SK-N-SH treated with all-trans-retinoic acid at 6 μM for 48 hours (cell line): ENCODE measurements at regions not wholly inside any gene's neighbourhood (a gene's known extent, or its start where the extent isn't known, plus 50 kb on each side); places are given as distances from the start of the nearest gene placed in this dataset.

Experiments
- ATAC-seq: fragments of 200-7000 bp; cut with Tn5 transposase; 3 replicates; pipeline ENCODE4 v1.9.1; 2020; ENCODE audit warnings: mild to moderate bottlenecking, moderate library complexity
- BACH2 ChIP-seq: fragments of 250-450 bp; sonication (Bioruptor Pico); IDR thresholded peaks from 2 replicates; pipeline ENCODE4 v1.9.0; 2021; ENCODE audit warnings: mild to moderate bottlenecking, borderline replicate concordance
- CSDC2 ChIP-seq: fragments of 250-450 bp; sonication (Bioruptor Pico); IDR thresholded peaks from 2 replicates; pipeline ENCODE4 v1.5.0; 2020; ENCODE audit warnings: mild to moderate bottlenecking, moderate library complexity
- ESRRG ChIP-seq: fragments of 250-450 bp; sonication (Bioruptor Pico); IDR thresholded peaks from 2 replicates; pipeline ENCODE4 v1.6.1; 2021; ENCODE audit warnings: mild to moderate bottlenecking
- GLIS3 ChIP-seq: fragments of 250-450 bp; sonication (Bioruptor Pico); IDR thresholded peaks from 2 replicates; pipeline ENCODE4 v1.5.0; 2020; ENCODE audit warnings: mild to moderate bottlenecking, moderate library complexity
- ISL1 ChIP-seq: fragments of 250-450 bp; sonication (Bioruptor Pico); IDR thresholded peaks from 2 replicates; pipeline ENCODE4 v2.1.2; 2022; ENCODE audit warnings: mild to moderate bottlenecking, moderate library complexity
- OSR1 ChIP-seq: fragments of 250-450 bp; sonication (Bioruptor Pico); IDR thresholded peaks from 2 replicates; pipeline ENCODE4 v1.8.0; 2022; ENCODE audit warnings: moderate library complexity, mild to moderate bottlenecking, inconsistent platforms
- PPARA ChIP-seq: fragments of 250-450 bp; sonication (Bioruptor Pico); IDR thresholded peaks from 2 replicates; pipeline ENCODE4 v1.5.0; 2020; ENCODE audit warnings: mild to moderate bottlenecking, borderline replicate concordance
- RARB ChIP-seq: fragments of 250-450 bp; sonication (Bioruptor Pico); IDR thresholded peaks from 2 replicates; pipeline ENCODE4 v1.8.0; 2021; ENCODE audit warnings: mild to moderate bottlenecking, moderate library complexity
- SNAI2 ChIP-seq: fragments of 250-450 bp; sonication (Bioruptor Pico); IDR thresholded peaks from 2 replicates; pipeline ENCODE4 v1.5.0; 2020; ENCODE audit warnings: mild to moderate bottlenecking, moderate library complexity
- TCF4 ChIP-seq: fragments of 250-450 bp; sonication (Bioruptor Pico); IDR thresholded peaks from 2 replicates; pipeline ENCODE4 v1.8.0; 2021; ENCODE audit warnings: mild to moderate bottlenecking, moderate library complexity, borderline replicate concordance
- TOX ChIP-seq: fragments of 250-450 bp; sonication (Bioruptor Pico); IDR thresholded peaks from 2 replicates; pipeline ENCODE4 v1.8.0; 2021; ENCODE audit warnings: mild to moderate bottlenecking, moderate library complexity, borderline replicate concordance
- ZC3H10 ChIP-seq: fragments of 250-450 bp; sonication (Bioruptor Pico); IDR thresholded peaks from 2 replicates; pipeline ENCODE4 v1.5.1; 2021; ENCODE audit warnings: mild to moderate bottlenecking, moderate library complexity
- ZFP3 ChIP-seq: fragments of 250-450 bp; sonication (Bioruptor Pico); IDR thresholded peaks from 2 replicates; pipeline ENCODE4 v1.5.0; 2020; ENCODE audit warnings: mild to moderate bottlenecking, moderate library complexity
- ZNF565 ChIP-seq: fragments of 450-650 bp; formaldehyde crosslinking; conservative IDR thresholded peaks from 2 replicates; pipeline ENCODE4 v1.5.0; 2020; ENCODE audit warnings: low read depth, mild to moderate bottlenecking, moderate library complexity
- ZNF70 ChIP-seq: fragments of 450-650 bp; formaldehyde crosslinking; IDR thresholded peaks from 2 replicates; pipeline ENCODE4 v1.5.0; 2020; ENCODE audit warnings: mild to moderate bottlenecking, moderate library complexity
- ZNF8 ChIP-seq: fragments of 450-650 bp; formaldehyde crosslinking; IDR thresholded peaks from 2 replicates; pipeline ENCODE4 v1.5.0; 2020; ENCODE audit warnings: mild to moderate bottlenecking, moderate library complexity
- TF ChIP-seq, protein P1 (sequence below): fragments of 250-450 bp; sonication (Bioruptor Pico); IDR thresholded peaks from 2 replicates; pipeline ENCODE4 v1.5.1; 2020; ENCODE audit warnings: low read depth, mild to moderate bottlenecking, moderate library complexity
- TF ChIP-seq, protein P2 (sequence below): fragments of 250-450 bp; sonication (Bioruptor Pico); IDR thresholded peaks from 2 replicates; pipeline ENCODE4 v1.5.0; 2020; ENCODE audit warnings: mild to moderate bottlenecking, moderate library complexity
- TF ChIP-seq, protein P3 (sequence below): fragments of 250-450 bp; sonication (Bioruptor Pico); IDR thresholded peaks from 2 replicates; pipeline ENCODE4 v1.8.0; 2020; ENCODE audit warnings: mild to moderate bottlenecking, moderate library complexity, borderline replicate concordance
- TF ChIP-seq, protein P4 (sequence below): fragments of 250-450 bp; sonication (Bioruptor Pico); IDR thresholded peaks from 2 replicates; pipeline ENCODE4 v1.8.0; 2021; ENCODE audit warnings: low read depth, mild to moderate bottlenecking, moderate library complexity, borderline replicate concordance

DNA sequence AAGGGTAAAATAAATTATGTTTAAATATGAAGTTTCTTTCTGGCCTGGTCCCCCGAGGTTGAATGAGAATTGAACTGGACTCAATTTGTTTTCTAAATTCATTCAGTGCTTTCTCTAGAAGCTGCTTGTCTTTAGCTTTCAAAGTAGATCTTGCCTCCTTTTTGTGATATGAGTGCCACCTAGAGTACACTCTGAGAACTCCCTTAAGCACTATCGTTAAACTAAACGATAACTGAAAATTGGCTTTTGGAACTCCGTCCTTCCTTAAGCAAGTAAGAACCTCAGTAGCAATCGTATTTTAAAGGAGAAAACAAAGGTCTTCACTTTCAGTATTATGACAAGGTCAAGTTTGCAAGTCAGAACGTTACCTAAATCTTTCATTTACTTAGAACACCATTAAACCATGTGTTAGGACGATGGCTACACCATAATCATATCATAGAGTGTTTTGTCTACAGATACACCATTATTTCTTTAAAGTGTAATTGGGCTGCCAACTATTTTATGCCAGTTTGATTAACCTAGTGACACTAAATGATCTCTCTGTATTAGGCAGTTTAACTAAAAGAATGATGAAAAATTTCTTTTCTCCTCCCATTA lies 364.8 kb downstream of the SNAPC1 start:
- TF ChIP-seq TCF4 (CRISPR knock-in tag) (no peak), ZC3H10 (CRISPR knock-in tag) (no peak), ZFP3 (CRISPR knock-in tag) (no peak)
- TF ChIP-seq, protein P1, sequence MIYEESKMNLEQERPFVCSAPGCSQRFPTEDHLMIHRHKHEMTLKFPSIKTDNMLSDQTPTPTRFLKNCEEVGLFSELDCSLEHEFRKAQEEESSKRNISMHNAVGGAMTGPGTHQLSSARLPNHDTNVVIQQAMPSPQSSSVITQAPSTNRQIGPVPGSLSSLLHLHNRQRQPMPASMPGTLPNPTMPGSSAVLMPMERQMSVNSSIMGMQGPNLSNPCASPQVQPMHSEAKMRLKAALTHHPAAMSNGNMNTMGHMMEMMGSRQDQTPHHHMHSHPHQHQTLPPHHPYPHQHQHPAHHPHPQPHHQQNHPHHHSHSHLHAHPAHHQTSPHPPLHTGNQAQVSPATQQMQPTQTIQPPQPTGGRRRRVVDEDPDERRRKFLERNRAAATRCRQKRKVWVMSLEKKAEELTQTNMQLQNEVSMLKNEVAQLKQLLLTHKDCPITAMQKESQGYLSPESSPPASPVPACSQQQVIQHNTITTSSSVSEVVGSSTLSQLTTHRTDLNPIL (CRISPR knock-in tag), result no peak
- ATAC-seq, result peak; percentile 93

DNA sequence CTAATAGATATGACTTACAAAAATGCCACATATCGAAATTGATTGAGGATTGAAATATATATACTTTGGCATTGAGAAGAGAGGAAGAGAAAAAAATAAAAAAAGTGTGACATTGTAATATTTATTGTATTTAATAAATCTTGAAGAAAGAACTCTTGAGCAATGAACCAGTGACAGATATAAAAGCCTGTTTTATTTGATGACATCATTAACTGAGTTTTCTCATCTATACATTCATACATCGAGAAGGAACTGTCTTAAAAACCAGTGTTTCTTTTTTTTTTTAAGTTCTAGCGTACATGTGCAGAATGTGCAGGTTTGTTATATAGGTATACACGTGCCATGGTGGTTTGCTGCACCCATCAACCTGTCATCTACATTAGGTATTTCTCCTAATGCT lies 368.2 kb downstream of the SNAPC1 start:
- TF ChIP-seq ZNF565 (CRISPR knock-in tag) (no peak), ZNF70 (CRISPR knock-in tag) (no peak), BACH2 (CRISPR knock-in tag) (no peak), SNAI2 (CRISPR knock-in tag) (no peak), GLIS3 (CRISPR knock-in tag) (no peak), CSDC2 (CRISPR knock-in tag) (no peak), ISL1 (no peak), OSR1 (CRISPR knock-in tag) (no peak), PPARA (no peak), ZNF8 (CRISPR knock-in tag) (no peak), TOX (CRISPR knock-in tag) (no peak), ZFP3 (CRISPR knock-in tag) (no peak), TCF4 (CRISPR knock-in tag) (no peak), ESRRG (no peak), RARB (CRISPR knock-in tag) (no peak)
- TF ChIP-seq, protein P2, sequence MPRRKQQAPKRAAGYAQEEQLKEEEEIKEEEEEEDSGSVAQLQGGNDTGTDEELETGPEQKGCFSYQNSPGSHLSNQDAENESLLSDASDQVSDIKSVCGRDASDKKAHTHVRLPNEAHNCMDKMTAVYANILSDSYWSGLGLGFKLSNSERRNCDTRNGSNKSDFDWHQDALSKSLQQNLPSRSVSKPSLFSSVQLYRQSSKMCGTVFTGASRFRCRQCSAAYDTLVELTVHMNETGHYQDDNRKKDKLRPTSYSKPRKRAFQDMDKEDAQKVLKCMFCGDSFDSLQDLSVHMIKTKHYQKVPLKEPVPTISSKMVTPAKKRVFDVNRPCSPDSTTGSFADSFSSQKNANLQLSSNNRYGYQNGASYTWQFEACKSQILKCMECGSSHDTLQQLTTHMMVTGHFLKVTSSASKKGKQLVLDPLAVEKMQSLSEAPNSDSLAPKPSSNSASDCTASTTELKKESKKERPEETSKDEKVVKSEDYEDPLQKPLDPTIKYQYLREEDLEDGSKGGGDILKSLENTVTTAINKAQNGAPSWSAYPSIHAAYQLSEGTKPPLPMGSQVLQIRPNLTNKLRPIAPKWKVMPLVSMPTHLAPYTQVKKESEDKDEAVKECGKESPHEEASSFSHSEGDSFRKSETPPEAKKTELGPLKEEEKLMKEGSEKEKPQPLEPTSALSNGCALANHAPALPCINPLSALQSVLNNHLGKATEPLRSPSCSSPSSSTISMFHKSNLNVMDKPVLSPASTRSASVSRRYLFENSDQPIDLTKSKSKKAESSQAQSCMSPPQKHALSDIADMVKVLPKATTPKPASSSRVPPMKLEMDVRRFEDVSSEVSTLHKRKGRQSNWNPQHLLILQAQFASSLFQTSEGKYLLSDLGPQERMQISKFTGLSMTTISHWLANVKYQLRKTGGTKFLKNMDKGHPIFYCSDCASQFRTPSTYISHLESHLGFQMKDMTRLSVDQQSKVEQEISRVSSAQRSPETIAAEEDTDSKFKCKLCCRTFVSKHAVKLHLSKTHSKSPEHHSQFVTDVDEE (CRISPR knock-in tag), result no peak
- TF ChIP-seq, protein P3, sequence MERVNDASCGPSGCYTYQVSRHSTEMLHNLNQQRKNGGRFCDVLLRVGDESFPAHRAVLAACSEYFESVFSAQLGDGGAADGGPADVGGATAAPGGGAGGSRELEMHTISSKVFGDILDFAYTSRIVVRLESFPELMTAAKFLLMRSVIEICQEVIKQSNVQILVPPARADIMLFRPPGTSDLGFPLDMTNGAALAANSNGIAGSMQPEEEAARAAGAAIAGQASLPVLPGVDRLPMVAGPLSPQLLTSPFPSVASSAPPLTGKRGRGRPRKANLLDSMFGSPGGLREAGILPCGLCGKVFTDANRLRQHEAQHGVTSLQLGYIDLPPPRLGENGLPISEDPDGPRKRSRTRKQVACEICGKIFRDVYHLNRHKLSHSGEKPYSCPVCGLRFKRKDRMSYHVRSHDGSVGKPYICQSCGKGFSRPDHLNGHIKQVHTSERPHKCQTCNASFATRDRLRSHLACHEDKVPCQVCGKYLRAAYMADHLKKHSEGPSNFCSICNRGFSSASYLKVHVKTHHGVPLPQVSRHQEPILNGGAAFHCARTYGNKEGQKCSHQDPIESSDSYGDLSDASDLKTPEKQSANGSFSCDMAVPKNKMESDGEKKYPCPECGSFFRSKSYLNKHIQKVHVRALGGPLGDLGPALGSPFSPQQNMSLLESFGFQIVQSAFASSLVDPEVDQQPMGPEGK (CRISPR knock-in tag), result no peak
- TF ChIP-seq, protein P1 (CRISPR knock-in tag), result no peak
- TF ChIP-seq, protein P4, sequence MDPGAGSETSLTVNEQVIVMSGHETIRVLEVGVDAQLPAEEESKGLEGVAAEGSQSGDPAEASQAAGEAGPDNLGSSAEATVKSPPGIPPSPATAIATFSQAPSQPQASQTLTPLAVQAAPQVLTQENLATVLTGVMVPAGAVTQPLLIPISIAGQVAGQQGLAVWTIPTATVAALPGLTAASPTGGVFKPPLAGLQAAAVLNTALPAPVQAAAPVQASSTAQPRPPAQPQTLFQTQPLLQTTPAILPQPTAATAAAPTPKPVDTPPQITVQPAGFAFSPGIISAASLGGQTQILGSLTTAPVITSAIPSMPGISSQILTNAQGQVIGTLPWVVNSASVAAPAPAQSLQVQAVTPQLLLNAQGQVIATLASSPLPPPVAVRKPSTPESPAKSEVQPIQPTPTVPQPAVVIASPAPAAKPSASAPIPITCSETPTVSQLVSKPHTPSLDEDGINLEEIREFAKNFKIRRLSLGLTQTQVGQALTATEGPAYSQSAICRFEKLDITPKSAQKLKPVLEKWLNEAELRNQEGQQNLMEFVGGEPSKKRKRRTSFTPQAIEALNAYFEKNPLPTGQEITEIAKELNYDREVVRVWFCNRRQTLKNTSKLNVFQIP (CRISPR knock-in tag), result no peak
- no peak for ATAC-seq

DNA sequence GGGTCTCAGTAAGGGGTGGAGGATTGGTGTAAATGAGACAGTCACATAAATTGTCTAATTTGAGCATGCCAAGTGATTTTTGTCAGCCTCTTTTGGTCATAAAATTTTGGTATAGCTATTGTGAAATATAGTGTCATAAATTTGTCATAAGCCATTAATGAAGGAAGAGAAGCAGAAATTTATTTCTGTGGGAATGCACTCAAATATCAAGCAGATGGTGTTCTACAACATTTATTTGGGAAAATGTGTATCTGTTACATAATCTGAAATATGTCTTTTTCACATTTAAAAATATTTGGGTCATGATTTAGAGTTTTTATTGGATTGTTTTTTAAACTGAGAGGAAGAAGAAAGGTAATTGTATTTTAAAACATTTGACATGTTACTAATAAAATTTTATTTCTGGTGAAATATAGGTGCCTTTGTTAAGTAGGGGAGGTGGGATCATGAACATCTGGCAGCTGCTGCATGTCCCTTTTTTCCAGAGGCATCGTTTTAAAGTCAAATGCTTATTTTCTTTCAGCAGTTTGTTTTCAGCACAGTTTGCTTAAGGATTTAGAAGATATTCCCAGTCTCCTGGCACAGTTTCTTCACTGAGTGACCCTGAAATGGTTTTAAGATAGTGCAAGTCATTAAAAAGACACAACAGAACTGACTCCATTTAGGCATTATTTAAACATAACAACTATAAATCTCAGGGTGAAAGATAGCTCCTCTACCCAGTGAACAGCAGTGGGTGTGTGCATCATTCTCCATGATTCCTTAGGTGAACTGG lies 371.7 kb downstream of the SNAPC1 start:
- TF ChIP-seq, protein P1 (CRISPR knock-in tag), result no peak
- ATAC-seq, result no peak
